ENCODE measurements at regions not wholly inside any gene's neighbourhood (a gene's known extent, or its start where the extent isn't known, plus 50 kb on each side); places are given as distances from the start of the nearest gene placed in this dataset.
"Not testable (repeated sequence)": the region's sequence is repeated elsewhere in the genome, so short reads cannot be mapped to it uniquely, and the experiment has no call there.

DNA sequence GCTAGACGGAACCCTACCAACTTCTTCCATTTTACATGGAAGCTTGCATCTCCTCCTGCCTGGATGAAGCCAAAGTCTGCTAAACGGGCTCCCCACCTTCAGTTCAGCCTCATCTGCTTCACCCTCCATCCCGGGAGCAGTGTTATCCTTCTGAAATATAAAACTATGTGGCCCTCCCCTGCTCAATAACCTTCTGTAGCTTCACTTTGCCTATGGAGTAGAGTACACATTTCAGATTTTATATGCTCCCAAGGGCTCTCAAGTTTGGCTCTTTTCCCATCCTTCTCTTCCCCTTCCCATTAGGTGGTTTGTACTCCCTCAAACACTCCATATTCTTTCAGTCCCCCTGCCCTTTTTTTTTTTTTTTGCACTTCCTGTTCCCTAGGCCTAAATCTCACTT, 115.9 kb upstream of the RAI2 start:
- TF ChIP-seq, protein P1, sequence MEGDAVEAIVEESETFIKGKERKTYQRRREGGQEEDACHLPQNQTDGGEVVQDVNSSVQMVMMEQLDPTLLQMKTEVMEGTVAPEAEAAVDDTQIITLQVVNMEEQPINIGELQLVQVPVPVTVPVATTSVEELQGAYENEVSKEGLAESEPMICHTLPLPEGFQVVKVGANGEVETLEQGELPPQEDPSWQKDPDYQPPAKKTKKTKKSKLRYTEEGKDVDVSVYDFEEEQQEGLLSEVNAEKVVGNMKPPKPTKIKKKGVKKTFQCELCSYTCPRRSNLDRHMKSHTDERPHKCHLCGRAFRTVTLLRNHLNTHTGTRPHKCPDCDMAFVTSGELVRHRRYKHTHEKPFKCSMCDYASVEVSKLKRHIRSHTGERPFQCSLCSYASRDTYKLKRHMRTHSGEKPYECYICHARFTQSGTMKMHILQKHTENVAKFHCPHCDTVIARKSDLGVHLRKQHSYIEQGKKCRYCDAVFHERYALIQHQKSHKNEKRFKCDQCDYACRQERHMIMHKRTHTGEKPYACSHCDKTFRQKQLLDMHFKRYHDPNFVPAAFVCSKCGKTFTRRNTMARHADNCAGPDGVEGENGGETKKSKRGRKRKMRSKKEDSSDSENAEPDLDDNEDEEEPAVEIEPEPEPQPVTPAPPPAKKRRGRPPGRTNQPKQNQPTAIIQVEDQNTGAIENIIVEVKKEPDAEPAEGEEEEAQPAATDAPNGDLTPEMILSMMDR (conservative IDR thresholded peaks at IDR 0.05 in 1 of 2, IDR thresholded peaks at IDR 0.05 in 1 of 2; ENCODE audit: low read depth in 1 of 2, low read length in 2 of 2) = no peak
- TF ChIP-seq EZH2 (IDR thresholded peaks at IDR 0.05; ENCODE audit: low read length, missing control alignments) = no peak
- Histone ChIP-seq H3K79me2 (ENCODE audit: control insufficient read depth, insufficient read depth, low read length) (no peaks in the 10 kb centered on the region), H4K20me1 (ENCODE audit: control insufficient read depth, extremely low read depth, insufficient read depth, low read length) (no peaks in the 10 kb centered on the region), H3K9ac (ENCODE audit: insufficient read depth, low read length) (no peak overlapping the region), H3K4me2 (ENCODE audit: extremely low read depth, insufficient read depth, low read length) (no peak overlapping the region), H3K4me3 (replicated peaks in 1 of 4; ENCODE audit: control extremely low read depth in 1 of 4, insufficient read depth in 1 of 4, low read depth in 3 of 4, low read length in 4 of 4) (no peak overlapping the region), H3K36me3 (ENCODE audit: control insufficient read depth, insufficient read depth, low read length) (no peaks in the 10 kb centered on the region), H3K4me1 (ENCODE audit: control insufficient read depth, extremely low read depth, insufficient read depth, low read length) (no peaks in the 10 kb centered on the region), H3K9me3 (ENCODE audit: control insufficient read depth, insufficient read depth, low read depth, low read length) (no peaks in the 10 kb centered on the region), H3K27ac (ENCODE audit: insufficient read depth, low read length) (no peak overlapping the region), H3K27me3 (ENCODE audit: control insufficient read depth, insufficient read depth, low read length) (no peaks in the 10 kb centered on the region), H2AFZ (ENCODE audit: low read length) (no peak overlapping the region)
- no peak for DNase-seq (ENCODE audit: low read depth in 2 of 2)

DNA sequence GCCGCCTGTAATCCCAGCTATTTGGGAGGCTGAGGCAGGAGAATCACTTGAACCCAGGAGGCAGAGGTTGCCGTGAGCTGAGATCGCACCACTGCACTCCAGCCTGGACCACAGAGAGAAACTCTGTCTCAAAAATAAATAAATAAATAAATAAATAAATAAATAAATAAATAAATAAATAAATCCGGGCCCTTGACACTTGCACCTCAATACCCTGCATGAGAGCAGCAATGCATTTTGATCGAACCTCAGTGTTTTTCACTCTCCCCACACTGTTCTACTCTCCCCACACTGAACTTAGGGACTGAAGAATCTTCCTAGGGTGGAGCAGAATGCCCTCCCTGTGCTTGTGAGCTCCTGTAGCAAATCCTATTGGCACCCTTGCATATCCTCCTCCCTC, 114.3 kb upstream of the RAI2 start:
- H3K79me2 ChIP-seq (ENCODE audit: control insufficient read depth, insufficient read depth, low read length) = not testable (repeated sequence)

DNA sequence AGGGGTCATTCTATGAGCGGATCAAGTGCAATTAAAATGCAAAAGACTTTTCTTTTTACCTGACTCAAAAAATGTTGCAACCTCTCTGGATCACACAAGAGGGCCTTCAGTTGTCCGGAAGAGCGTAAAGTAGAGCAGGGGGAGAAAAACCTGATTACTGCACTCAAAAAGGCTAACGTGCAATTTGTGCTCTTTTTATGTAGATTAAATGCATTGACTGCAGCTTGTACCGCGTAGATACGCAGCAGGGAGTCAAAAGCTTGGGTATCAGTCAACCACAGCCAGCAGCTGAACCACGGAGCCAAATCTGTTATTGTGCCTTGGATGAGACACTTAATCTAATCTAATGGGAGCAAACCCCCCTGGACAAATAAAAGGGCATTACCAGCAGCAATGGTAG, 107.3 kb upstream of the RAI2 start:
- Histone ChIP-seq H3K36me3 (ENCODE audit: control insufficient read depth, insufficient read depth, low read length) (no peaks in the 10 kb centered on the region), H3K27me3 (ENCODE audit: control insufficient read depth, insufficient read depth, low read length) (no peaks in the 10 kb centered on the region), H3K9ac (ENCODE audit: insufficient read depth, low read length) (no peak overlapping the region), H2AFZ (ENCODE audit: low read length) (no peak overlapping the region), H3K4me2 (ENCODE audit: extremely low read depth, insufficient read depth, low read length) (no peak overlapping the region), H3K27ac (ENCODE audit: insufficient read depth, low read length) (no peak overlapping the region), H3K79me2 (ENCODE audit: control insufficient read depth, insufficient read depth, low read length) (no peaks in the 10 kb centered on the region), H3K9me3 (ENCODE audit: control insufficient read depth, insufficient read depth, low read depth, low read length) (no peaks in the 10 kb centered on the region), H4K20me1 (ENCODE audit: control insufficient read depth, extremely low read depth, insufficient read depth, low read length) (no peaks in the 10 kb centered on the region), H3K4me1 (ENCODE audit: control insufficient read depth, extremely low read depth, insufficient read depth, low read length) (no peaks in the 10 kb centered on the region), H3K4me3 (replicated peaks in 1 of 4; ENCODE audit: control extremely low read depth in 1 of 4, insufficient read depth in 1 of 4, low read depth in 3 of 4, low read length in 4 of 4) (no peak overlapping the region)
- no peak for DNase-seq (ENCODE audit: low read depth in 2 of 2)
- TF ChIP-seq, protein P1 (conservative IDR thresholded peaks at IDR 0.05 in 1 of 2, IDR thresholded peaks at IDR 0.05 in 1 of 2; ENCODE audit: low read depth in 1 of 2, low read length in 2 of 2) = no peak
- TF ChIP-seq EZH2 (IDR thresholded peaks at IDR 0.05; ENCODE audit: low read length, missing control alignments) = no peak

More for the DNA sequence above, 114.3 kb upstream of the RAI2 start:
- not testable (repeated sequence) for H3K27ac ChIP-seq (ENCODE audit: insufficient read depth, low read length); H2AFZ ChIP-seq (ENCODE audit: low read length); H4K20me1 ChIP-seq (ENCODE audit: control insufficient read depth, extremely low read depth, insufficient read depth, low read length); H3K9me3 ChIP-seq (ENCODE audit: control insufficient read depth, insufficient read depth, low read depth, low read length); DNase-seq (ENCODE audit: low read depth in 2 of 2); H3K9ac ChIP-seq (ENCODE audit: insufficient read depth, low read length); H3K4me3 ChIP-seq (replicated peaks in 1 of 4; ENCODE audit: control extremely low read depth in 1 of 4, insufficient read depth in 1 of 4, low read depth in 3 of 4, low read length in 4 of 4); H3K36me3 ChIP-seq (ENCODE audit: control insufficient read depth, insufficient read depth, low read length); H3K4me1 ChIP-seq (ENCODE audit: control insufficient read depth, extremely low read depth, insufficient read depth, low read length); H3K4me2 ChIP-seq (ENCODE audit: extremely low read depth, insufficient read depth, low read length); H3K27me3 ChIP-seq (ENCODE audit: control insufficient read depth, insufficient read depth, low read length)

Data from fibroblast of lung (primary cell).